ENCODE measurements at regions not wholly inside any gene's neighbourhood (a gene's known extent, or its start where the extent isn't known, plus 50 kb on each side); places are given as distances from the start of the nearest gene placed in this dataset.

DNA sequence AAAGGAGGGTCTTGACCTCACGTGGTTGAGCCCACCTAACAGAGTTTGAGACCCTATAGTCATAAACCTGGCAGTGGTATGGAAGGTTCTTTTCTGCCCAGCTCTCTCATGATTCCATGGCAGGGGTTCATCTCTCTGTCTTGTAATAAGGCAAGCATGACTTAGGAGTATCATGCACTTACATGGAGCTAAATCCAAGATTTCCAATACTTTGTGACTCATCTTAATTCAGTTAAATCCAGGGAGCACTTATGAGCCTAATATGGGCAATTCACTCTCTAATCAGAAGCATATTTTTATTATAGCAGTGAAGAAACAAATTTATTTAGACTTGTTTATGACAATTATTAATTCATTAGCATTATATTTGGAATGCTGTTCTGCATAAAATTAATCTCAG, 131.8 kb upstream of the CPSF6 start:
- WGBS: 86% methylated on average over 1 of the region's 1 CpG
- TF ChIP-seq CTCF (IDR thresholded peaks at IDR 0.05) (no peak), POLR2AphosphoS5 (IDR thresholded peaks at IDR 0.05) (no peak), POLR2A (IDR thresholded peaks at IDR 0.05; ENCODE audit: low read depth) (no peak), EP300 (IDR thresholded peaks at IDR 0.05) (no peak)
- no peaks in the 10 kb centered on the region for H3K9me3 ChIP-seq
- no peaks in the 10 kb centered on the region for H3K27me3 ChIP-seq
- peaks cover 4 to 18% (median 15%) of the 10 kb centered on the region in 4 donors for H3K4me1 ChIP-seq
- H3K36me3 ChIP-seq: no peaks in the 10 kb centered on the region
- H3K4me3 ChIP-seq: no peak overlapping the region
- no peak for DNase-seq (ENCODE audit: extremely low spot score)
- intact Hi-C loops (cut with DNase I): no loop called here
- no peak overlapping the region for H3K27ac ChIP-seq (replicated peaks in 1 of 4)

DNA sequence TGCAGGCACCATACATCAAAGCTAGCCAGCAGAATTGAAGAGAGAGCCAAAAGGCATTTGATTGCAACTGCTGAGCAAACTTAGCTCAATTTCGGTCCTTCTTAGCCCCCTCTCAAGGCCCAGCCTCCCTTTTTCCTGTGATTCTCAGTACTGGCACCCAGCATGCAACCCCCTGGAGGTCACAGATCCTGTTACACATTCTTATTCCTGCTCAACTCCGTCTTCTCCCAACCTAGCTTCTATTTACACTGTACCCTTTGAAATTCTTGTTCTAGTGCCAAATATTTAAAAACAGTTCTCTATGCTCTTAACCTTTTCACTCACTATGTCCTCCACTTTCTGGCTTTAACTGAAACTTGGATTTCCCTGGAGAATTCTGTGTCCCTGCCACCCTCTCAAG, 131.3 kb upstream of the CPSF6 start:
- intact Hi-C loops (cut with DNase I): no loop called here
- Histone ChIP-seq H3K27me3 (no peaks in the 10 kb centered on the region), H3K9me3 (no peaks in the 10 kb centered on the region), H3K4me1 (peaks cover 4 to 18% (median 15%) of the 10 kb centered on the region in 4 donors), H3K27ac (replicated peaks in 1 of 4) (no peak overlapping the region), H3K4me3 (no peak overlapping the region), H3K36me3 (no peaks in the 10 kb centered on the region)
- no peak for DNase-seq (ENCODE audit: extremely low spot score)
- TF ChIP-seq POLR2AphosphoS5 (IDR thresholded peaks at IDR 0.05) (no peak), CTCF (IDR thresholded peaks at IDR 0.05) (no peak)
- 20% methylated on average over 2 of the region's 2 CpGs for WGBS

DNA sequence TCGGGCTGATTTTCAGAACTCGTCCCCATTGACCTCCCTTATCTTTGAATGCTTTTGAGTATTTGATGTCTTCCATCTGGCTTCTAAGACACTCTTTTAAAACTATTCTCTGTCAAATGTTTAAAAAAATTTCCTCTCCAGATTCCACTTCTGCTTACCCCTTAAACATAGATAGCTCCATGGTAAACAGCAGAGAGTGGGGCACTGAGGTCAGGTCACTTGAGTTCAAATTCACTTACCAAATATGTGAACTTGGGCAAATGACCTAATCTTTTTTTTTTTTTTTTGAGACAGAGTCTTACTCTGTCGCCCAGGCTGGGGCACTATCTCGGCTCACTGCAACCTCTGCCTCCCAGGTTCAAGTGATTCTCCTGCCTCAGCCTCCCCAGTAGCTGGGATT, 126.8 kb upstream of the CPSF6 start:
- no peak overlapping the region for H3K4me3 ChIP-seq
- 60% methylated on average over 4 of the region's 4 CpGs for WGBS
- H3K36me3 ChIP-seq: no peaks in the 10 kb centered on the region
- intact Hi-C loops (cut with DNase I): no loop called here
- H3K4me1 ChIP-seq: peaks cover 4 to 15% (median 12%) of the 10 kb centered on the region in 4 donors
- no peaks in the 10 kb centered on the region for H3K9me3 ChIP-seq
- H3K27ac ChIP-seq (replicated peaks in 1 of 4): no peak overlapping the region
- H3K27me3 ChIP-seq: no peaks in the 10 kb centered on the region
- TF ChIP-seq POLR2A (IDR thresholded peaks at IDR 0.05; ENCODE audit: low read depth) (no peak), POLR2AphosphoS5 (IDR thresholded peaks at IDR 0.05) (no peak), CTCF (IDR thresholded peaks at IDR 0.05) (no peak), EP300 (IDR thresholded peaks at IDR 0.05) (no peak)
- DNase-seq (ENCODE audit: extremely low spot score): no peak

DNA sequence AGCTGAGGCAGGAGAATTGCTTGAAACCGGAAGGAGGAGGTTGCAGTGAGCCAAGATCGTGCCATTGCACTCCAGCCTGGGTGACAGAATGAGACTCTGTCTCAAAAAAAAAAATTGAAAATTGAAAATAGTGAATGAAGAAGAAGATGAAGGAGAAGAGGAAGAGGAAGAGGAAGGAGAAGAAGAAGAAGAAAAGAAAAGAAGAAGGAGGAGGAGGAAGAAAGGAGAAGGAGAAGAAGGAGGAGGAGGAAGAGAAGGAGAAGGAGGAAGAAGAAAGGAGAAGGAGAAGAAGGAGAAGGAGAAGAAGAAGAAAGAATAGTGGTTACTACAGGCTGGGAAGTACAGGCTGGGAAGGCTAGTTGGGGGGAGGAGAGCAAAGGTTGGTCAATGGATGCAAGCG, 124.3 kb upstream of the CPSF6 start:
- intact Hi-C loops (cut with DNase I): no loop called here
- TF ChIP-seq POLR2A (IDR thresholded peaks at IDR 0.05; ENCODE audit: low read depth): no peak
- TF ChIP-seq CTCF (IDR thresholded peaks at IDR 0.05): no peak
- TF ChIP-seq POLR2AphosphoS5 (IDR thresholded peaks at IDR 0.05): no peak
- TF ChIP-seq EP300 (IDR thresholded peaks at IDR 0.05): no peak
- Histone ChIP-seq H3K4me1 (no peaks in the 10 kb centered on the region), H3K4me3 (no peak overlapping the region), H3K36me3 (no peaks in the 10 kb centered on the region), H3K27ac (replicated peaks in 1 of 4) (no peak overlapping the region), H3K9me3 (no peaks in the 10 kb centered on the region), H3K27me3 (no peaks in the 10 kb centered on the region)
- no peak for DNase-seq (ENCODE audit: extremely low spot score)
- 81% methylated on average over 2 of the region's 3 CpGs for WGBS

- no peak overlapping the region for H3K27ac ChIP-seq (replicated peaks in 1 of 4)
- H3K27me3 ChIP-seq: no peaks in the 10 kb centered on the region
- no peaks in the 10 kb centered on the region for H3K4me1 ChIP-seq
- TF ChIP-seq POLR2AphosphoS5 (IDR thresholded peaks at IDR 0.05) (no peak), EP300 (IDR thresholded peaks at IDR 0.05) (no peak), POLR2A (IDR thresholded peaks at IDR 0.05; ENCODE audit: low read depth) (no peak), CTCF (IDR thresholded peaks at IDR 0.05) (no peak)
- intact Hi-C loops (cut with DNase I): no loop called here
- no peak for DNase-seq (ENCODE audit: extremely low spot score)
- no peaks in the 10 kb centered on the region for H3K9me3 ChIP-seq
- 89% methylated on average over 9 of the region's 9 CpGs for WGBS
- H3K36me3 ChIP-seq: no peaks in the 10 kb centered on the region
- no peak overlapping the region for H3K4me3 ChIP-seq
Observed at GRCh38 chr12:69115951-69116350, 123.4 kb upstream of the CPSF6 start.

All from esophagus muscularis mucosa (tissue), 4 donors.